GM19025 (cell line): ENCODE measurements at regions not wholly inside any gene's neighbourhood (a gene's known extent, or its start where the extent isn't known, plus 50 kb on each side); places are given as distances from the start of the nearest gene placed in this dataset.
"Not testable (repeated sequence)": the region's sequence is repeated elsewhere in the genome, so short reads cannot be mapped to it uniquely, and the experiment has no call there.

Source experiments
- ATAC-seq: cut with Tn5 transposase; IDR thresholded peaks from one replicate; pipeline ENCODE4 v1.9.1; 2021; ENCODE audit warnings: mild to moderate bottlenecking, low read depth, moderate library complexity; ENCODE audit not compliant: unreplicated experiment

DNA sequence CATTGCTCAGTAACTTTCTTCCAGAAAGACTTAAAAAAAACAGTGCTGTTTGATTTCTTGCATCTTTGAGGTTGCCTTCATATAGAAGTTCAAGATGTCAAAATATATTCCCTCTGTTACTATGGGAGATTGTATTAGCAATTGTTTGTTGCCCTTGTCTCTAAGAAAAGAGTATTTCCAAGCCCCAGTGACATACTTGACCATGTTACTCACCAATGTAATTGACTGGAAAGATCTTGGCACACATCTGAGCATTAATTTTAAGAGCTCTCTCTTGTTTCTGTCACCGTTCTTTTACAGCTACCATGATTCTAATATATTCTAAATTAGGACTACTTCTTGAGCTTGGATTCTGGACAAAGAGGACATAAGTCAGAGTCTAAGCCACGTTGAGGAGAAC lies 902.7 kb upstream of the EPHA5 start:
- ATAC-seq = no peak

GRCh38 chr4:66571145-66571695 lies 900.9 kb upstream of the EPHA5 start:
- no peak for ATAC-seq

DNA sequence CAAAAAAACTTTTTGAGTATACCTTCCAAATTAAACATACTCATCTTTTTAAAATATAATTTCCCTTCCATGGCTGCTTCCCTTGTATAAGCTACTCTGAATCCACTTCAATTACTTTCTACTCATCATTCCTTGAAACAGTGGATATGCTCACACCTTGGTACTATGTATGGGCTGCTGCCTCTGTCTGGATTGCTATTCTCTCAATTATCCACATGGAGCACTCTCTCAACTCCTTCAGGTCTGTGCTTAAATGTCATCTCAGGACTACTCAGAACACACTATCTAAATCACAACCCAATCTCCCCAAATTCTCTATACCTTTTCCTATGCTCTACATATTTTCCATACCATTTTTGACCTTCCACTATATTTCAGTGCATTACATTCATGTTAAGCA lies 898.9 kb upstream of the EPHA5 start:
- ATAC-seq = no peak

DNA sequence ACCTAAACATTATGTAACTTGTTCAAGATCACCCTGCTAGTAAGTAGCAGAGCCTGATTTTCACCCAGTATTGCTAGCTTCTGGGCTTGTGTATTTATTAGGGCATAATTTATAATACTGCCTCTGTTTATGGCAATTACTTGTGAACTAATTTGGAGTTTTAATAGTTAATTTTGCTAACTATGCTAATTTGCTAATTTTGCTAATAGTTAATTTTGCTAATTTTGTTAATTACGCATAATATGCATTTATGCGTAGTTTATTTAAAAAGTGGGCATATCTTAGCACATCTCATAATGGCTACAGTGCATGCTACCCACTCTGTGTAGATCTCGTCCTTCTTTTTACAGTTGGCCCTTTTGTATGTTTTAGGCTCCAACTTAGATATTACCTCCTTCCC lies 898.1 kb upstream of the EPHA5 start:
- ATAC-seq = no peak

DNA sequence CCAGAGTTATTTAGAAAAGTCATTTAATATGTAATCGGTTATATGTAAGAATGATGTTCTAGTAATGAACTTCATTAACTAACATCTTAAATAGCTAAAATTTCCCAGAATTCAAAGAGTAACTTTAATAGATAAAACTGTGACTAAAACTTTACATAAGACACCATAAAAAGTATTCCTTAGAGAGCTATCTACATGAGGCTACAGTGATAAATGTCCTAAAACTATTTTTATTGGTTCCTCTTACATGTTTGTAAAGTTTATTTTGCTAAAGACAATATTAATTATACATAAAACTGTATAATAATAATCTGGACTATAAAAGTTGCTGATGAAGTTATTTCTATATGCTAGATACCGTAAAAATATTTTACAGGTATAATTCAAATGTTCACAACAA lies 897.7 kb upstream of the EPHA5 start:
- no peak for ATAC-seq

- ATAC-seq = no peak
Measured at GRCh38 chr4:66567551-66567950, 897.3 kb upstream of the EPHA5 start.

DNA sequence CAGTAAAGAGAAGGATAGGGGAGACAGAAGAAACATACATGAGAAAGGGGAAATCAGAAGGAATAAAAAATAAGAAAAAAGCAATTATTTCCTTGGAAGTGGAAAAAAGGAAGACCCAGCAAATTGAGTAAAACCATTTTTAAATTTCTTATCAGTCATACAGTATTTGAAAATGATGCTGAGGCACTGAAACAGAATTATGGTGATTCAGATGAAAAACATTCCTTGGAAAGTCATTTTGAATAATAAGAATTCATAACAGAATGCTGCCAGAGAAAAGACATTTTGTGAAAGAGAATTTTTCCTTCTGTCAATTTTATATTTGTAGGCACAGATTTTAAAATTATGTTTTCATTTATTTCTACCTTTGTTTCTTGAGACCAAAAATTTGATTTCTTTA lies 895.5 kb upstream of the EPHA5 start:
- ATAC-seq = no peak

DNA sequence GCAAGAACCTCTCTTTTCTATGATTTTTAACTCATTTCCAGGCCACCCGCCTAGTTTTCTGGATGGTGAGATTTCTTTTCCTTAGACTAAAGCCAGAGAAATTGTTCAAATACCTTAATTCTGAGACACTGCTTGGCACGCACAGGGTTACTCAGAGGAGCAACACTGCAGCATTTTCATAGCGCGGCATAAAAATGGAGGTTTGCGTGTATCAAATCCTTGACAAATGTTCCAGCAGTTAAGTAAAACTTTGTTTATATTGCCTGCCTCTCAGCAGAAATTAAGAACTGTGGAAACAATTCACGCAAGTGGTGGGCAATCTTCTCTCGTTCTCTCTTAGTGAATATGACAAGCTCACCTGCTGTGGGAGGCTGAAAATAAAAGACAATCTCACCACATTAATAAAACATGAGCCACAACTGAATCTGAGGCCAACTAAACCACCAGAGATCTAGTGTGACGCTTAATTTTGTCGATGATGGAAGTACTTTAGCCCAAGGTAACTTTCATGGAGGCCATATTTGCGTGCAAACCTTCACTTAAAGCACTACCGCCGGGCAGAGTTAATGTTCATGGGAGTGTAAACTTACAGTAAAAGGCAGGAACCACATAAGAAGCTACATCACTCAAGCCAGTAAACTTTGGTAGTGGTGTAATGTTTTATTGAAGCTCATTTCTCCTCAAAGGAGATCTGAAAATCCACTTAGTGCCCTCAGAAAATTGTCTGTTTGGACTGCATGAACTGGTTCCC lies 894.8 kb upstream of the EPHA5 start:
- no peak for ATAC-seq

GRCh38 chr4:66562276-66562806 lies 892.1 kb upstream of the EPHA5 start:
- ATAC-seq = no peak

GRCh38 chr4:66561465-66562053 lies 891.3 kb upstream of the EPHA5 start:
- ATAC-seq = not testable (repeated sequence)

- no peak for ATAC-seq
Measured at GRCh38 chr4:66558651-66559050, 888.4 kb upstream of the EPHA5 start.

DNA sequence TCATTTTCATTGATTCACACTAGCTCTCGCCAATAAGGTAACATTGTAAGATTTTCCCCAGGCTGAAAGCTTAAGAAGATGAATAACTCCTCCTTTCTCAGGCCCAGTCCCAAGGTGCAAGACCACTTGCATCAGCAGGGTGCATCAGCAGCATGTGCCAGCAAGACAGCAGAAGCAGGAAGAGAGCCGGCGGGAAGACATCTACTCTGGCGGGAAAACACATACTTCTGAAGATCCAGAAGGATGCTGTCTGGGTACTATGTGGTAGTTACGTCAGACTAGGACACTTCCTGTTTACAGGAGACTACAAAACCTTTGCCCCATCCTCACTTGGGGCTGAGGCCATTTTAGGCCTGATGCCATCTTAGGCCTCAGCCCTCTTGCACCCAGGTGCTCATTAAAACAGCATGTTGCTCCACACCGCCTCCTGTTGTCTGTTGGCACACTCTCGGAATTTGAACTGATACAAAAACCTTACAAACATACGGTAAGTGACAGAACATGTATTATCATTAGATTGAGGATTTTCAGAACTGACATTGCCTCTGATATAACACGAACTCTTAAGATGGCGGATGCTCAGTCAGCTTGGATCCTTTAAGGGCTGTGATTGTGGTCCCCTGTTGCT lies 886.5 kb upstream of the EPHA5 start:
- ATAC-seq = no peak

GRCh38 chr4:66555301-66555700 lies 885.0 kb upstream of the EPHA5 start:
- no peak for ATAC-seq

GRCh38 chr4:66554826-66555225 lies 884.5 kb upstream of the EPHA5 start:
- ATAC-seq = no peak

DNA sequence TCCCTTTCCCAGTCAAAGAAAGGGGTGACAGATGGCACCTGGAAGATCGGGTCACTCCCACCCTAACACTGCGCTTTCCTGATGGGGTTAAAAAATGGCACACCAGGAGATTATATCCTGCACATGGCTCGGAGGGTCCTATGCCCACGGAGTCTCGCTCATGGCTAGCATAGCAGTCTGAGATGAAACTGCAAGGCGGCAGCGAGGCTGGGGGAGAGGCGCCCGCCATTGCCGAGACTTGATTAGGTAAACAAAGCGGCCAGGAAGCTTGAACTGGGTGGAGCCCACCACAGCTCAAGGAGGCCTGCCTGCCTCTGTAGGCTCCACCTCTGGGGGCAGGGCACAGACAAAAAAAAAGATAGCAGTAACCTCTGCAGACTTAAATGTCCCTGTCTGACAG lies 875.0 kb upstream of the EPHA5 start:
- not testable (repeated sequence) for ATAC-seq

DNA sequence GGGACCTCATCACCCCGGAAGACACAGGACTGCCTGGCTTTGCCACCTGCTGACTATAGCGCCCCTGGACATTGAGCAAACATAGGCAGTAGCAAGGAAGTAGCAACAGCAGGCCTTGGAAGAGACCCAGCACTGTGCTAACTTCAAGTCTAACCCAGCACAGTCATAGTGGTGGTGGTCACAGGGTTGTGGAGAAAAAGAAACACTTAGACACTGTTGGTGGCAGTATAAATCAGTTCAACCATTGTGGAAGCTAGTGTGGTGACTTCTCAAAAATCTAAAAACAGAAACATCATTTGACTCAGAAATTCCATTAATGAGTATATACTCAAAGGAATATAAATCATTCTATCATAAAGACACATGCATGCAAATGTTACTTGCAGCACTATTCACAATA lies 874.0 kb upstream of the EPHA5 start:
- ATAC-seq = no peak

DNA sequence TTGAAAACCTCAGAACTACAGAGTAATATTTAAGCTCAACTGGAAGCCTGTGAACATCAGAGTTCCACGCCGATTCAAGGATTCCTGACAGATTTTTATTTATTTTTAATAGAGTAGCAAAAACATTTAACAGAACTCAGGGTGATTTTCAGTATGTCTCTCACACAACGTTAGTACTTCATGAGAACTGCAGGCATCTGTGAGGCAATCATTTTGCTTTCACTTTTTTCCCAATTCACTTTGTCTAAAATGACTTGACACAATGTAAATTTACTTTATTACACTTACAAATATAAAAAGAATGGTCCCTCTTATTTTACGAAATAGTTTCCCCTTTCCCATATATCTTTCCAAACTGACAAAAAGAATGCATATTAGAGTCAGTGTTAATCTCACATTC lies 869.5 kb upstream of the EPHA5 start:
- no peak for ATAC-seq

GRCh38 chr4:66524781-66525180 lies 854.5 kb upstream of the EPHA5 start:
- no peak for ATAC-seq

DNA sequence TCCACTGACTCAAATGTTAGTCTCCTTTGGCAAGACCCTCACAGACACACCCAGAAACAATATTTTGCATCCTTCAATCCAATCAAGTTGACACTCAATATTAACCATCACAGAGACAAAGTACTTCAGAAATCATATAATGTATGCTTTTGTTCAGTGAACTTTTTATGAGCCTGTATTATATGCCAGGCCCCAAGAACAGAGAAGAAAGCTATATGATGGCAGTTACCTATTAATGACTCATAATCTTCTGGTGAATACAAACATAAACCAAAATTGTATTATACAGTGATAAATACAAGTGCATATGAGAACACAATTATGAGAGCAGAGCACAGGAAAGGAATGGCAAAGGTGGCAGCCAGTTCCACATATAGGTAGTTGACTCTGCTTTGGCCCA lies 852.0 kb upstream of the EPHA5 start:
- ATAC-seq = no peak

DNA sequence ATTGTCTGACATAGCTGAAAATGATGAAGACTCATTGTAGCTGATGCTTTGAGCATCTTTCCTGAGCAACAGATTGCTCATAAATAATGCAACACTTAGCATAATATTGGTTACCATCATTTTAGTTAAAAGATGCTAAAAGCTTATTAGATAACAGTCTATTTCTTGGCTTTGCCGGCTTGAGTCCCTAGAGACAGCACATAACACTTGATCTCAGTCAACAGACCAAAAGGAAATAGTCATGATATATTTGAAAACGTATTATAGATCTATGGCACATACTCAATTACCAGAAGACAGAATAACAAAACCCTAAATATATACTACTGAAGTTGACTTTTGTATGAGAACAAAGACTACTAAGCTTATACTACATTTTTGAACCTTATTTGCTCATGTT lies 846.7 kb upstream of the EPHA5 start:
- ATAC-seq = no peak

DNA sequence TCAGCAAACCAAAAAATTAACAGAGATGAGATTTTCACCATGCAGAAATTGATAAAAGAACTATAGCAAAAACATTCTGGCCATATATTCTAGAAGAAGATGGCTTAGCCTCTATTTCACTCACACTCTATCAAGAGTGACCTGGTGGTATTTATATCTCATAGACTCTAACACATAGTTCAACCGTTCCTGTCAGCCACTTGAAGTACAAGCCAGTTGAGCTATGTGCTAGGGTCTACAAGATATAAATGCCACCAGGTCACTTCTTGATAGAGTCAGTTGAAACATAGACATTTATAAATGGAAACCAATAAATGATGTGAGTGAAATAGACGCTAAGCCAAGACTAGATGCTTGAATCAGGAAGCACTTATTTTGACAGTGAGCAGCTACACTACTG lies 836.7 kb upstream of the EPHA5 start:
- no peak for ATAC-seq
